ENCODE measurements at regions not wholly inside any gene's neighbourhood (a gene's known extent, or its start where the extent isn't known, plus 50 kb on each side); places are given as distances from the start of the nearest gene placed in this dataset.

DNA sequence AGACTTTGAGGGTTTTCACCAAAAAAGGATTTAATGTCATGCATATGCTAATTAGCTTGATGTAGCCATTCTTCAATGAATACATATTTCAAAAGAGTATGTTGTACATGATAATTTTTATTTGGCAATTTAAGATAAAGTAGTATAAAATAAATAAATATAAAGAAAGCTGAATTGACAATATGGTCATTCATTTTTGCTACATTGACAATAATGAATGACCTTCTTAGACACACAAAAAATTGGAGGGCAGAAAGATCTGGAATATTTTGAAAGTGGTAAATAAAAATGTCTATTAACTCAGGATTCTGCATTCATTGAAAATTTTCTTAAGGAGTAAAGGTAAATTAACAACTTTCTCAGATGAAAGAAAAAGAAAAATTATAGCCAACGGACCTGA is 324.8 kb upstream of the FTMT start:
- ATAC-seq, result no peak
- Histone ChIP-seq H3K4me3 (no peak overlapping the region), H3K27me3 (no peaks in the 10 kb centered on the region), H3K36me3 (no peaks in the 10 kb centered on the region), H3K27ac (no peak overlapping the region), H3K4me1 (no peaks in the 10 kb centered on the region), H3K9me3 (peaks cover 0 to 4% (median 0%) of the 10 kb centered on the region in 3 donors)
- WGBS, 2 donors (ENCODE audit: low coverage in 1 of 2), result 77 to 80% methylated on average over 1 of the region's 1 CpG
- TF ChIP-seq POLR2AphosphoS5 (IDR thresholded peaks at IDR 0.05) (no peak), EP300 (IDR thresholded peaks at IDR 0.05) (no peak), POLR2A (IDR thresholded peaks at IDR 0.05) (no peak)
- TF ChIP-seq, protein P1, sequence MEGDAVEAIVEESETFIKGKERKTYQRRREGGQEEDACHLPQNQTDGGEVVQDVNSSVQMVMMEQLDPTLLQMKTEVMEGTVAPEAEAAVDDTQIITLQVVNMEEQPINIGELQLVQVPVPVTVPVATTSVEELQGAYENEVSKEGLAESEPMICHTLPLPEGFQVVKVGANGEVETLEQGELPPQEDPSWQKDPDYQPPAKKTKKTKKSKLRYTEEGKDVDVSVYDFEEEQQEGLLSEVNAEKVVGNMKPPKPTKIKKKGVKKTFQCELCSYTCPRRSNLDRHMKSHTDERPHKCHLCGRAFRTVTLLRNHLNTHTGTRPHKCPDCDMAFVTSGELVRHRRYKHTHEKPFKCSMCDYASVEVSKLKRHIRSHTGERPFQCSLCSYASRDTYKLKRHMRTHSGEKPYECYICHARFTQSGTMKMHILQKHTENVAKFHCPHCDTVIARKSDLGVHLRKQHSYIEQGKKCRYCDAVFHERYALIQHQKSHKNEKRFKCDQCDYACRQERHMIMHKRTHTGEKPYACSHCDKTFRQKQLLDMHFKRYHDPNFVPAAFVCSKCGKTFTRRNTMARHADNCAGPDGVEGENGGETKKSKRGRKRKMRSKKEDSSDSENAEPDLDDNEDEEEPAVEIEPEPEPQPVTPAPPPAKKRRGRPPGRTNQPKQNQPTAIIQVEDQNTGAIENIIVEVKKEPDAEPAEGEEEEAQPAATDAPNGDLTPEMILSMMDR (IDR thresholded peaks at IDR 0.05), result no peak

DNA sequence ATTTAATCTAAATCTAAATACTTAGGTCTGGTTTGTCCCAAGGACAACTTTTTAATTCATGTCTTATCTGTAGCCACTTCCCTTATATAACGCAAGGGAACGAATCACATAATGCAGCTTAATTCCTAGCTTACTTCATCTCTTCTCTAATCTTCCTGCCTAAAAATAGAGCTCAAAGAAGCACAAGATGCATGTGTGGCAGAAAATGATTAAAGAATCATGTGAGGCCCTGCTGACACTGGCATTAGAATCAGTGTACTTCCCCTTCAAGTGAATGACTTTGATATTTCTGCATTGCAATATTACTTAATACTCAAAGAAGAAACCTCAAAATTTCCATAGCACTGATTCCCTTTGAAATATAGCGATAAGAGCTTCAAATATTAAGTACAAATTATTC is 317.9 kb upstream of the FTMT start:
- Histone ChIP-seq H3K36me3 (no peaks in the 10 kb centered on the region), H3K4me3 (no peak overlapping the region), H3K27ac (no peak overlapping the region), H3K4me1 (no peaks in the 10 kb centered on the region), H3K9me3 (no peaks in the 10 kb centered on the region), H3K27me3 (no peaks in the 10 kb centered on the region)
- WGBS, 2 donors (ENCODE audit: low coverage in 1 of 2), result 65 to 78% methylated on average over 3 of the region's 3 CpGs
- no peak for ATAC-seq
- TF ChIP-seq EP300 (IDR thresholded peaks at IDR 0.05) (no peak), POLR2AphosphoS5 (IDR thresholded peaks at IDR 0.05) (no peak), POLR2A (IDR thresholded peaks at IDR 0.05) (no peak)
- TF ChIP-seq, protein P1 (IDR thresholded peaks at IDR 0.05), result no peak

DNA sequence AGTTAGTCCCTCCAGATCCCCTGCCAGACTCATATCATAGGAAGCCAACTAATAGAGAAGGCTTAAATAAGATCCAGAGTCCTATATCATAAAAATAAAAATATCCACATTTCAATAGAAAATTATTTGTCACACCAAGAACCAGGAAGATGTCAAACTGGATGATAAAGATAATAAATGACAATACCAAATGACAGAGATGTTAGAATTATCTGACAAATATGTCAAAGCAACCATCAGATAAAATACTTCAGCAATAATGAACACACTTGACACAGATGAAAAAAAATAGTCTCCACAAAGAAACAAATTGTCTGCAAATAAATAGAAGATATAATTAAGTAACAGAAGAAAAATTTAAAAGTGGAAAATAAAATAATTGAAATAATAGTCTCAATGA is 300.7 kb upstream of the FTMT start:
- ATAC-seq, result no peak
- Histone ChIP-seq H3K27ac (no peak overlapping the region), H3K9me3 (no peaks in the 10 kb centered on the region), H3K4me1 (no peaks in the 10 kb centered on the region), H3K27me3 (no peaks in the 10 kb centered on the region), H3K4me3 (no peak overlapping the region), H3K36me3 (no peaks in the 10 kb centered on the region)
- TF ChIP-seq, protein P1 (IDR thresholded peaks at IDR 0.05), result no peak
- no peak for TF ChIP-seq POLR2AphosphoS5 (IDR thresholded peaks at IDR 0.05)
- TF ChIP-seq POLR2A (IDR thresholded peaks at IDR 0.05), result no peak
- no peak for TF ChIP-seq EP300 (IDR thresholded peaks at IDR 0.05)

GRCh38 chr5:121559832-121560231 is 291.9 kb upstream of the FTMT start:
- no peak for ATAC-seq
- H3K27me3 ChIP-seq, result no peaks in the 10 kb centered on the region
- no peak for TF ChIP-seq EP300 (IDR thresholded peaks at IDR 0.05)
- no peak for TF ChIP-seq POLR2A (IDR thresholded peaks at IDR 0.05)
- TF ChIP-seq POLR2AphosphoS5 (IDR thresholded peaks at IDR 0.05), result no peak
- no peaks in the 10 kb centered on the region for H3K36me3 ChIP-seq
- H3K9me3 ChIP-seq, result no peaks in the 10 kb centered on the region
- no peak overlapping the region for H3K4me3 ChIP-seq
- no peaks in the 10 kb centered on the region for H3K4me1 ChIP-seq
- no peak overlapping the region for H3K27ac ChIP-seq

GRCh38 chr5:121572061-121572460 is 279.6 kb upstream of the FTMT start:
- no peak overlapping the region for H3K4me3 ChIP-seq
- no peak for ATAC-seq
- H3K4me1 ChIP-seq, result no peaks in the 10 kb centered on the region
- H3K27me3 ChIP-seq, result no peaks in the 10 kb centered on the region
- no peaks in the 10 kb centered on the region for H3K36me3 ChIP-seq
- WGBS, 2 donors (ENCODE audit: low coverage in 1 of 2), result 85 to 100% methylated on average over 1 of the region's 1 CpG
- TF ChIP-seq POLR2A (IDR thresholded peaks at IDR 0.05), result no peak
- TF ChIP-seq POLR2AphosphoS5 (IDR thresholded peaks at IDR 0.05), result no peak
- TF ChIP-seq, protein P1 (IDR thresholded peaks at IDR 0.05), result no peak
- TF ChIP-seq EP300 (IDR thresholded peaks at IDR 0.05), result no peak
- no peak overlapping the region for H3K27ac ChIP-seq
- no peaks in the 10 kb centered on the region for H3K9me3 ChIP-seq
